Neural progenitor cell (in vitro differentiated cells): ENCODE measurements at regions not wholly inside any gene's neighbourhood (a gene's known extent, or its start where the extent isn't known, plus 50 kb on each side); places are given as distances from the start of the nearest gene placed in this dataset.

Experiments
- CTCF ChIP-seq: fragments of 200-600 bp; sonication (generic); IDR thresholded peaks from 2 replicates; pipeline ENCODE4 v1.5.1; 2017; ENCODE audit warnings: antibody characterized with exemption, mild to moderate bottlenecking
- EZH2 ChIP-seq: fragments of 200-600 bp; sonication (generic); IDR thresholded peaks from 2 replicates; pipeline ENCODE4 v1.6.1; 2017; ENCODE audit warnings: antibody characterized with exemption, mild to moderate bottlenecking, moderate library complexity
- EZH2phosphoT487 ChIP-seq: fragments of 200-600 bp; sonication (generic); IDR thresholded peaks from 2 replicates; pipeline ENCODE4 v1.6.1; 2017; ENCODE audit warnings: antibody characterized with exemption

- no peak for TF ChIP-seq CTCF
- TF ChIP-seq EZH2, result no peak
- no peak for TF ChIP-seq EZH2phosphoT487
Measured at GRCh38 chr4:132827522-132827921, 321.6 kb upstream of the PCDH10 start.
